ENCODE measurements at regions not wholly inside any gene's neighbourhood (a gene's known extent, or its start where the extent isn't known, plus 50 kb on each side); places are given as distances from the start of the nearest gene placed in this dataset.

- TF ChIP-seq CTCF (IDR thresholded peaks at IDR 0.05; ENCODE audit: poor library complexity) (no peak), EZH2 (IDR thresholded peaks at IDR 0.05; ENCODE audit: borderline replicate concordance) (no peak), EZH2phosphoT487 (IDR thresholded peaks at IDR 0.05; ENCODE audit: low read depth, severe bottlenecking, unreplicated experiment) (no peak)
Observed at GRCh38 chr2:204177251-204177976, 240.9 kb downstream of the ICOS start.
